ENCODE measurements at regions not wholly inside any gene's neighbourhood (a gene's known extent, or its start where the extent isn't known, plus 50 kb on each side); places are given as distances from the start of the nearest gene placed in this dataset.
"Not testable (repeated sequence)": the region's sequence is repeated elsewhere in the genome, so short reads cannot be mapped to it uniquely, and the experiment has no call there.

DNA sequence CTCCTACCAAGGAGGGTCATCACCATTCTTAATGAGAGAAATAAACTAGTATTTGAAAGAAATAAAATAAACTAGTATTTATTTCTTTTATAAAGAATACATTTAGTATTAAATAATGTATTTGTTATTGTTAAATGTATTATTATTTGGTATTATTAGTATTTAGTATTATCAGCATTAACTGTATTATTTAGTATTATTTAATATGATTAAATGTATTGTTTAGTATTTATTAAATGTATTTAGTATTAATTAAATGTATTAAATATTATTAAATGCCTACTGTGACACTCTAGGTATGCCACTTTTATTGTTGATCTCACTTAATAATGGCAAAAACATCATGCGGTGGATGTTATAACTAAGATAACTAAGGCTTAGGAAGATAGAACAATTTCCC, 353.6 kb upstream of the MAP2 start:
- DNase-seq (ENCODE audit: low spot score) = no peak

DNA sequence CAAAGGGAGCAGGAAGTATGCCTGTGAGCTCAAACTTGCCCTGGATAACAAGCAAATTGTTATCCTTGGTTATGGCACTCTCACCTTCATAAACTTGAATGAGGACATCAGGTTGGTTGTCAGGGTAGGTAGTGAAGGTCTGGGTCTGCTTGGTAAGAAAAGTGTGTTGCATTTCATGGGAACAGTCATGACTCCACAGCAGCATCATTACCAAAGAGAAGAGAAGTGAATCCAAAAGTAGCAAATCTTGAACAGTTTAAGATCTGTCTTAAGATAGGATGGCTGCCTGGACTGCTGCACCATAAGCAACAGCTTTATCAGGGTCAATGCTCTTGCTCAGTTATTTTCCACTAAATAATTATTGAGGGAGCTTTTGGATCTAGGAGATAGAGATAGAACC, 350.7 kb upstream of the MAP2 start:
- DNase-seq (ENCODE audit: low spot score) = no peak

DNA sequence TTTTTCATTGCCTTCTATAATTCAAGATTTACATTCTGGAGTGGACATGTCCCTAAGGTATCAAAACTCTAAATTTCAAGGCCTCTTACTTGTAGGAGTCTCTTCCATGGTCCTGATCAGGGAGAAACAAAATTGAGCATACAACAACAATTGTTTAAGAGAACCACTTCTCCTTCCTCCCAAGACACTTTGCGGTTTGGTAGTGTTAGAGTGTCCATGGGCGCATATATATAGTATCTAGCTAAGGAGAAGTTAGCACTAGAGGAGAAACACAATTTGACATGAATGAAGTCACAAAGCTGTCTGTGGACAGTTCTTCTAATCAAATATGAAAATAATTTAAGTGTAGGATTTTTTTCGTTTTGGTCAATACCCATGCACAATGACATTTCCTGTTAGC, 349.1 kb upstream of the MAP2 start:
- no peak for DNase-seq (ENCODE audit: low spot score)

DNA sequence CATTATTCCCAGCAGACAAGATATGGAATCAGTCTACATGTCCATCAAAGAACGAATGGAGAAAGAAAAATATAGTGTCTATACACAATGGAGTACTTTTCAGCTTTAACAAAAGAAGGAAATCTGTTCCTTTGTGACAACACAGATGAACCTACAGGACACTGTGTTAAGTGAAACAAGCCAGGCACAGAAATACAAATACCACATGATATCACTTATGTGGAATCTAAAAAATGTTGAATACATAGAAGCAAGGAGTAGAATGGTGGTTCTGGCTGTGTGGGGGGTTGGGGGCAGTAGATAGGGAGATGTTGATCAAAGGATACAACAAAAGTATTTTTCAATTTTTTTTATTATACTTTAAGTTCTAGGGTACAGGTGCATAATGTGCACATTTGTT, 347.7 kb upstream of the MAP2 start:
- no peak for DNase-seq (ENCODE audit: low spot score)

DNA sequence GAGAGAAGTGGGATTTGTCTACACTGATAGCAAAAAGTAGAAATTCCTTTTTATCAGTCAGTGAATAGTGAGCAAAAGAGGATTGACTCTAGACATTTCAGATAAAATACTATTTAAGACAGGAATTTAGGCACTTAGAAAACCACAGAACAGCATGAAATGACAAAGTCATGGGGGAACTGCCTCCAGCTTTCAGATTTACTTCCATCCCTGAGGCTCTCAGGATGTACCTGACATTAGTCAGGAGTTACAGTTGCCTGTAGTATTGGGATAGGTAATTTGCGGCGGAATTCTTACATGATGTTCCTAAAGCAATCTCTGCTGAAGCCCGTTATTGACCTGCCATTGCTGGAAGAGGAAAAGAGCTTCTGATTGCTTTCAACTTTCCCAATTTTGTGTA, 337.1 kb upstream of the MAP2 start:
- no peak for DNase-seq (ENCODE audit: low spot score)

DNA sequence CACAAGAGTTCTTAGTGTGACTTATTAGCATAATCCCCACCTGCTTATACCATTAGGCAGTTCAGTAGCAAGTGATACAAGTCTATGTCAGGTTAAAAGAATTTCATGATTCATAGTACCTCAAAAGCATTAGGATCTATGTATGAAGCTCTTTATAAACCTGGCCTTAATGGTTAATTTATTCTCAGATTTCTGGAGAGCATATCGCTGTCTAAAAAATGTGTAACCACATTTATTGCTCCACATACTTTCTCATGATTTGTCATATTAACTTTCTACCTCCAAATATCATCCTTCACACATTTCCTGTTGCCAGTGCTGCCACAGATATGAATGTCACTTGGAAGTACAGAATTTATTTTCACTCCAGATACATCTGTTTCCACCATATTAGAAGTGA, 332.8 kb upstream of the MAP2 start:
- DNase-seq (ENCODE audit: low spot score) = no peak

DNA sequence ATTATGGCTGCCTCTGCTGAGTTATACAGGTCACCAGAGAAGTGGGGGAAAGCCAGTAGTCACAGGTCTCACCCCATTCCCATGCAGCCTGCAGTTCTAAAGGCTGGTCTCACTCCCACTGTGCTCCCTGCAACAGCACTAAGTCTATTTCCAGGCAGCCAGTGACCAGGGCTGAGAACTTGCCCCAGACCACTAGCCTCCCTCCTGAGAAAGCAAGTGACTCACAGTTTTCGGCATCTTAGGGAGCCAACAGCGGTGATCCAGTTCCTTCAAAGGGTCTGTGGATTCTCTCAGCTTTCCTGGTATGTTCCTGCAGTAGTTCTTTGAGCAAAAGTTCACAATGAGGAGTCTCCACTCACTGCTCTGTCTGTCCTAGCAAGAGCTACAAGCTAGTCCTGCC, 329.6 kb upstream of the MAP2 start:
- no peak for DNase-seq (ENCODE audit: low spot score)

DNA sequence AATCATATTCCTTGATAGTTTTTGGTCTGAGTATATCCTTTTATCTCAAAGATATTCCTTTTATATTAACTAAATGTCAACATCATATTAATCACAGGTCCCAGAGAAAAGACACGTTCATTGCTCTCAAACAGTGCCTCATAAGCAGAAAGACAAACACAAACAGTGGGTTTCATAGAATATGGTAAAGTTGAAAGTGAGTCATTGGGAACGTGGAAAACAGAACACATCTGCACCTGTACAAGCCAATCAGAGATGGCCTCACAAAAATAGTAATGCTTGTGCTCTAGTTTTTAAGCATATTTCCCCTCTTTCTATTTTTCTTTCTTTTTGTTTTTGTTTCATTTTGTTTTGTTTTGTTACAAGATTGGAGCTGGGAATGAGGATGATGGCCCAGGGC, 328.4 kb upstream of the MAP2 start:
- DNase-seq (ENCODE audit: low spot score) = no peak

DNA sequence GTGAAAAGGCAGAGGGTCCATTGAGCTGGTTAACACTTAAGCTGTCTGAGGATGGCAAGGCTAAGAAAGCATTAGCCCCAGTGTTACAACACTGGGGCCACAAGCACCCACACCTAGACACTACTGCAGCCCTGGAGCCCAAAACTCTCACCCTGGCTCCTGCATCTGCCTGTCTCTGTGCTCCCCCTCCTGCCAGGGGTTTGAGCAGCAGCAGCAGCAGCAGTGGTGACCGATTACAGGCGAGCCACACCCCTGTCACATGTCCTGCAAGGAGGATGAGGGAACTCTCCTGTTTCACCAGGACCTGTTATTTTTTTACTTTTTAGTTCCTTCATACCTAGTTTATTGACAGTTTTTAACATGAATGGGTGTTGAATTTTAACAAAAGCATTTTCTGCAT, 326.7 kb upstream of the MAP2 start:
- no peak for DNase-seq (ENCODE audit: low spot score)

DNA sequence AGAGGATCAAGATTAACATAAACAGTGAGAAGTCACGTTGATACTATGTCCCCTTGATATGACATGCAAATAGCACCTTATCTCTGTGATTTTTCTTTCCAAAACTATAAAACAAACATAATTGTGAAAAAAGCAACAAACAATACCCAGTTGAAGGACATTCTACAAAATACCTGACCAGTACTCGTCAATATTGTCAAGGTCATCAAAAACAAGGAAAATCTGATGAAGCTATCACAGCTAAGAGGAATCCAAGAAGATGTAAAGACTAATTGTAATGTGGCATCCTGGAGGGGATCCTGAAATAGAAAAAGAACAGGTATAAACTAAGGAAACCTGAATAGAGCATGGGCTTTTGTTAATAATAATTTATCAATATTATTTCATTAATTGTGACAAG, 321.5 kb upstream of the MAP2 start:
- no peak for DNase-seq (ENCODE audit: low spot score)

DNA sequence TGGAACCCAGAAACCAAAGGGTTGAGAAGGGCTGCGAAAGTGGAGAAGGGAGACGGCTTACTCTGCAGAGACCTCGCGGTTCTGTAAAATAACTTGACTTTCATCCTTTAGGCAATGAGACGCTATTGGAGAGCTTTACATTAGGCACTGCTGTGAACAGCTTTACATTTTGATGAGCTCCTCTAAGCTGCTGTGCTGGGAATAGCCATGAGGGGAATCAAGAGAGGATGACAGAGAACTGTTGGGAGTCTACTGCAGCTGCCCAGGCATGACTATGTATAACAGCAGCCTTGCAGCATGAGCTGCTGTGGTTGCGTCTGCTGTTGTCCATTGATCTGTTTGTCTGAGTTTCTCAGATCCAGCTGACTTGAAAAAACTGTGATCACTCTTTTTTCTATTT, 310.8 kb upstream of the MAP2 start:
- DNase-seq (ENCODE audit: low spot score) = no peak

DNA sequence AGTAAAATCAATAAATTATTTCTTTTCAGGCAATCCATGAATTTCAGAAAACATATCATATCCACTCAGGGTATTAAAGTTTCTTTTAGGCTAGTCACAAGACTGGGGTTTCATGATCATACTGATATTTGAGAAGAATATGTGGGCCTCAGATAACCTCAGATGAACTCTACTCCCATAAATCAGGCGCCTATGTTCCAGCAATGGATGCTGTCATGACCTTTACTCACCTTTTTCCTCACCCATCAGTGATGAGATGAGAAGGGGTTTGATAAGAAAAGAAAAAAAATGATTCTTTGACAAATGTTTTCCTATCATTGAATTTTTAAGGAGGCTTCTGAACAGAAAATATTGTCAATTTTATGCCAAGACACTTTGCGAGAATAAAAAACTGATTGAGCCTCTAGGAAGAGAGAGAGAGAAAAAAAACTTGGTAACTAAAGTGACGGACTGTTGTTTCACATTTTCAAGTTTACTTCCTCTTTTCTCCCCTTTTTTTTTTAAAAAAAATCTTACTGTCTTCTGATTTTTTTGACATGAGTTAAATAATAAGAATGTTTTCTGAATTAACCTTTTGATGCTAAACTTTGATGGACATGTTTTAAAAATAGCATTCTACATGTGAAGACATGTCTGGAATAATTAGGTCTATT, 309.1 kb upstream of the MAP2 start:
- no peak for DNase-seq (ENCODE audit: low spot score)

DNA sequence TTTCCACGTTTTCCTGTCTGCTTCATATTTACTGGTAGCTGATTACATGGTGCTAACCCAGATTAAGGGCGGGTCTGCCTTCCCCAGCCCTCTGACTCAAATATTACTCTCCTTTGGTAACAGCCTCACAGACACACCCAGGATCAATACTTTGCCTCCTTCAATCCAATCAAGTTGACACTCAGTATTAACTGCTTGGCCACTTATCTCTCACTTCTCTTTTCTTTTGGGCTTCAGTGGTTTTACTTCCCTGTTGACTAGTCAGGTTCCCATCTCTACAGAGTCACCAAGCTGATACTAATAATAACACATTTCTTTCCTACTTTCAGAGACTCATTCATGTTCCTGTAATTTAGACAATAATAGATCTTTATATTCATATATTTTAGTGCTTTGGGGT, 302.2 kb upstream of the MAP2 start:
- no peak for DNase-seq (ENCODE audit: low spot score)

DNA sequence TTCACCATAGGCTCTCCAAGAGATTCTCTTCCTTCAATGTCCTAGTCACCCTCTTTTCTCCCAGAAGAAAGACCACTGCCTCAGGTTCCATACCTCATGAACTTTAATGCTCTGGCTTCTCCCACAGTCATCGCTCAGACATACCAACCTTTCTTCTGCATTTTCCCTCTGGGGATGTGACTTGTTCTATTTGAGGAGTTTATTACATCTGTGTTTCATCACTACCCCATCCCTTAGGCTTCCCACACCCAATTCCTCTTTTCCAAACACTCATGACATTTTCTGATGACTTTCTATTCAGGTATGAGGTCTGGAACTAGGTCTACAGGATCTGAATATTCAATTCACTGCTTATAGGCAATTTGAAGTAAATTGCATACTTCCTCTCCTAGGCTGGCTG, 298.6 kb upstream of the MAP2 start:
- DNase-seq (ENCODE audit: low spot score) = no peak

DNA sequence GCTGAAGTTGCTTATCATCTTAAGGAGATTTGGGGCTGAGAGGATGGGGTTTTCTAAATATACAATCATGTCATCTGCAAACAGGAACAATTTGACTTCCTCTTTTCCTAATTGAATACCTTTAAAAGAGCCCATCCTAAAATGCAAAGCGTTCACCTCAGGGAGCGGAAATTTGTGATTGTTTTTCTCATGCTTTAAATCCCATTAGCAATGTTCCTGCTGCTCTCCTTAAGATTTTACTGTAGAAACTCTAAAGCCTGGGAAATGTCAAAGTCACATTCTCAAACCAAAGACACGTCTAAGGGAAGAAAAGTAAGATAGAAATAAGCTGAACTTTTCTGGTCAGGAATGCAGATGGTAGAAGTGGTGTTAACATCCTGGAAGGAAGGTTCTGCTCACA, 285.8 kb upstream of the MAP2 start:
- no peak for DNase-seq (ENCODE audit: low spot score)

DNA sequence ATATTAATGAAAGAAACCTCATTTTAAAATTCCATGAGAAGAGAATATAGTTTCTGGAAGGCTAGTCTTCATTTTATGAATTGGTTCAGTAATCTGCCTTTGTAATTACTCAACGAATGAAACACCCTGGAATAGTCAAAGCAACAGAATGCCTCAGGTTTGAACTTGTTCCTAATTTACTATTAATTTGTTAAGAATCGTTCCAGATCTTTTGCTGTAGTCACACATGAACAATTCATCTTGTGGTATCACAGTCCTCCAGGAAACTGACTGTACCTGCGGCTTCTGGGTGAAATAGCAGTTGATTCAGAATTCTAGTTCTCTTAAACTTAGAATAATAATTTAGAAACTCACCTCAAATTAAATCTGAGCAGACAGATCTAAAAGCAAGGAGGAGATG, 282.7 kb upstream of the MAP2 start:
- no peak for DNase-seq (ENCODE audit: low spot score)

DNA sequence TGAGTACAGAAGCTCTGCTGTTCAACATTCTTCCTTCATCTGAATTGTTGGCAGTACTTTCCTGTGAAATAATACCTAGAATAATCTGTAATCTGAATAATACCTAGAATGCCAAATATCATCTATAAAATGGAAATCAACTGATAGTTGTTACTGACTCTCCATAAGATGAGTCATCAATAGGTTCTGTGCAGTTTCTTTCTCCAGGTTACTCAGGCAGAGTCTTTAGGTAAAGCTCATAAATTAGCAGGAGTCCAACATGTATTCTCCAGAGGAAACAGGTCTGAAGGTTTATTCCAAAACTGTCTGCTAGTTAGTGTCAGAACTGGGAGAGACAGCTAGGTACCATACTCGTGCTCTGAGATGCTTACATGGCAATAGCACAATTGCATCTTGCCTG, 282.0 kb upstream of the MAP2 start:
- DNase-seq (ENCODE audit: low spot score) = no peak

DNA sequence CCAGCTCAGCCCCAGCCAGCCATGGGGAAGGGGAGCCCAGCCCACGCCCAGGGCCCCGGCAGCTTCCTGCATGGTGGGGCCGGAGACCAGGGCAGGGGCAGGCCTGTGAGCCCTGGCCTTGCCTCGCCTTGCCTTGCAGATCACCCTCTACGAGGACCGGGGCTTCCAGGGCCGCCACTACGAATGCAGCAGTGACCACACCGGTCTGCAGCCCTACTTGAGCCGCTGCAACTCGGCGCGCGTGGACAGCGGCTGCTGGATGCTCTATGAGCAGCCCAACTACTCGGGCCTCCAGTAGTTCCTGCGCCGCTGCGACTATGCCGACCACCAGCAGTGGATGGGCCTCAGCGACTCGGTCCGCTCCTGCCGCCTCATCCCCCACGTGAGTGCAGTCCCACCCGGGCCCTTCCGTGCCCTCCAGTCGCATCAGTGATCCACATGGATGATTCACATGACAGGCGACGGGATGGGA, 278.6 kb upstream of the MAP2 start:
- DNase-seq (ENCODE audit: low spot score) = not testable (repeated sequence)

DNA sequence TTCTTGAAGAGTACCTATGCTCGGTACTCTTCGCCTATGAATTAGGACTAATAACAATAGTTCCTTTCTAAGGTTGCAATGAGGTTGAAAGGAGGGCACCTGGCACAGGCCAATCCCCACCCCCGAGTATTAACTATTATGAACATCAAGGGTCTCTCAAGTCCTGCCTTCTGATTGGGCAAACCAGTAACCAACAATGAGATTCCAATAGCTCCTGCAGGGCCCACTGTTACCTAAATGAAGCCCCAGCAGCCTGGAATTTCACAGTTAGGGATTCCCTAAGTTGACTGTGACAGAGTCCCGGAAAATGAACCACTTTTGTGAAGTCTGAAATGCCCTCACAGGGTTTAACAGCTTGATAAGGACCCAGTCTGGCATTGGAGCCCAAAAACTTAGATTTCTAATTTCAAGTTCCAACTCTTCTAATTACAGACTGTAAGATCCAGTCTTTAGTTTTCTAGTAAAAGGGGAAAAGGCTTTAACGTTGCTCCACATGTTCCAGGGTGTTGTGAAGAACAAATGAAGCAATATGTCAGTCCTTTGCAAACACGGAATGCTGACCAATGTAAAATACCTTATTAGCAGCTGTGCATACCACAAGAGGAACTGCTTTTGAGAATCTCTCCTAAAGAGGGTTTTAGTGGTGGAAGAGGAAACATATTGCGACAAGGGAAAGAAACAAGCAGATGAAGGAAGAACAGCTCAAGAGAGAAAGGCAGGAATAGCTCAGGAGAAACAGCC, 277.7 kb upstream of the MAP2 start:
- DNase-seq (ENCODE audit: low spot score) = no peak

DNA sequence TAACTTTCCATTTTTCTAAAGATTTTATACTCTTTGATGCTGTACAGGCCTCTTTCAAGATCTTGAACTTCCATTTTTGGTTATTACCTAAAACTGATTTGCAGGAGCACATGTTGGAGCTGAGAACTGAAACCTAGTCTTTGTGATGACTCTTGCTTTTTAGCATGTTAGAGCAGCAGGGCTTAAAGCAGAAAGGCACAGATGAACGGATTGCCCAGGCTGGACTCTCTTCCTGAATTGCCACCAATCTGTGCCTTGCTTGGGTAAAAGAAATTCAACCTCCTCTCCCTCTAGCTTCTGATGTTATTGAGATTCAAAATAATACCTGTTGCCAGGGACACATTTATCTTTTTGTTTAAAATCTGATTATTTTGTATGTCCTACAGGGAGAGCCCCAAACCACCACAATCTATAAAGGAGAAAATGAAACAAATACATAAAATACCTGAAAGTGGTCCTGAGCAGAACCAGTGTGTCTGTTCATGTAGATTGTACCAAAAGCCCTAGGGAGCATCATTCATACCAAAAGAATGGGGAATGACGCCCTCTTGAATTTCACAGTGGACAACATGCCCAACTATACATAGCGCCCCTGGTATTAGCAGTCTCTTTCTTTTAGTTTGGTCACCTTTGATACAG, 277.0 kb upstream of the MAP2 start:
- DNase-seq (ENCODE audit: low spot score) = no peak

DNA sequence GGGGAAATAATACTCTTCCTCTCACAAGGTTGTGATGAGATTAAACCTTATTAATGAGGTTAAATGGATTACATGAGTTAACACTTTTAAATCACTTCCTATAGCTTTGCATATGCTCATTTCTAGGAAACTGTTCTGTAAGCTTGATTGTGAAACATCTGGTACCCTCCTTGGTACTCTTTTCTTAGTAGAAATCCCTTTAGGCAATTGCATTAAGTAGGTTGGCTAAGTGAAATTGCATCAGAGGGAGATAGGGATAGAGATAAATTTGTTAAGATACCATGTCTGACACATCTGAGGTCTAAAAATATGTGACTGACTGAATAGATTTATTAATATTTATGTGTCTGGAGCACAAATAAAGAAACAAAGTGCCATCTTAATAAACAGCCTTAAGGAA, 275.9 kb upstream of the MAP2 start:
- no peak for DNase-seq (ENCODE audit: low spot score)

DNA sequence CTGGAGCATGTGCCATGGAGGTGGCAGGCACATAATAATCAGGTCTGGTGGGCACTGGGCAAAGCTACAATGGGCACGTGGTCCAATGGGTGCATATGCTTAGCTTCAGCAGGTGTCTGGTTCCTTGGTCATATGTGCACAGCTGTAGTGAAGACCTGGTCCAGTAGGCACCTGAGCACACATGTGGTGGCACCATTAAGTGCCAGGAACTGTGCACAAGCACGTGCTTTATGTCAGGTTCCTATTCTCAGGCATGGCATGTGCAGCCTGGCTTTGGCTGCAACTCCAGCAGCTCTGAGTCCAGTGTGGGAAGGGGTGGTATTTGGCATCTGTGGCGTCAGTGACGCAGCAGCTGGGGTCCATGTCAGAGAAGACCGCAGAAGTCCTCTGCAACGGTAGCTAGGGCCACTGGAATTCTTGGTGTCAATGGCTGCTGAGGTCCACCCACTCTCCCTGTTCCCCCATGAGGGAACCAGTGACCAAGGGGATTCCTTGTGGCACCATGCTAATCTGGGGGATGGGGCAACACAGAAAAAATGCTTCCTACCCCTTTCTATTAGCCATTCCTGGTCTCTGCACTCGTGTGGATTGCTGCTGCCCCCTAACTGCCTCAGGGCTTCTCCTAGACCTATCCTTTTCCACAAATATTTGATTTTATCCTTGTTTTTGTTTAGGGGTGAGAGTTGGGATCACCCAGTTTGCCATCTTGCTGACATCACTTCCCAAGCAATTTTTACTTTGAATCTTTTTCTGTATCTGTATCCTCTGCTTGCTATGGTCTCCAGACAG, 262.9 kb upstream of the MAP2 start:
- no peak for DNase-seq (ENCODE audit: low spot score)

DNA sequence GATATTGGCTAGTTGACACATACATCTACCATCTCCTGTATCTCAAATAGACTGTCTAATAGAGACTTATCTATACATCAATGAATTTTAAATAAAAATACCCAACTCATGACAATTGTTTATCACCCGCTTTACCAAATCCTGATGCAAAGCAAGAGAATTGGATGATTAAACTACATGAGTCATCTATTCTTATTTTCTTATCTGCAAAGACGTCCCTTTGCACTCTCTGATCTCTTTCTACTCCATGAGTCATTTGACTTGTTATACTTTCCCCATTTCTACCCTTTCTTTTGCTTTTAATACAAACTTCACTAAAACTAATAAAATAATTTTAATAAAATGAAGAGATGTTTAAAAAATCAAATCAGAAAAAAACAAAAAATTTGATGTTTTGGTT, 261.7 kb upstream of the MAP2 start:
- DNase-seq (ENCODE audit: low spot score) = no peak

Data from germinal center (tissue), 1 donor.